ENCODE measurements at regions not wholly inside any gene's neighbourhood (a gene's known extent, or its start where the extent isn't known, plus 50 kb on each side); places are given as distances from the start of the nearest gene placed in this dataset.

- Histone ChIP-seq H3K36me3 (ENCODE audit: control insufficient read depth, insufficient read depth, low read length) (no peaks in the 10 kb centered on the region), H3K4me3 (ENCODE audit: low read depth, low read length) (no peak overlapping the region), H3K27me3 (ENCODE audit: control insufficient read depth, insufficient read depth, low read length) (no peaks in the 10 kb centered on the region), H3K9me3 (ENCODE audit: control insufficient read depth in 2 of 2, low read length in 2 of 2) (no peaks in the 10 kb centered on the region), H3K4me1 (ENCODE audit: control insufficient read depth, insufficient read depth, low read length, poor library complexity, severe bottlenecking) (peaks cover 45% of the 10 kb centered on the region), H3K27ac (ENCODE audit: insufficient read depth, low read length, poor library complexity, severe bottlenecking) (no peak overlapping the region)
- peaks cover 4% of the 10 kb centered on the region for H3K27me3 Mint-ChIP-seq
- H3K27ac Mint-ChIP-seq, result peak overlapping the region in 1 of 3 donors; percentile 31
- peaks cover 3% of the 10 kb centered on the region for H3K36me3 Mint-ChIP-seq
- no peaks in the 10 kb centered on the region for H3K9me3 Mint-ChIP-seq
- H3K4me1 Mint-ChIP-seq, result peaks cover 4 to 84% (median 35%) of the 10 kb centered on the region in 4 donors
- no peak for DNase-seq
- no peak for ATAC-seq (ENCODE audit: low read depth in 2 of 2)
- peak overlapping the region in 1 of 4 donors; percentile 25 for H3K4me3 Mint-ChIP-seq
Observed at GRCh38 chr12:123070267-123071081, 80.4 kb downstream of the PITPNM2 start.

DNA sequence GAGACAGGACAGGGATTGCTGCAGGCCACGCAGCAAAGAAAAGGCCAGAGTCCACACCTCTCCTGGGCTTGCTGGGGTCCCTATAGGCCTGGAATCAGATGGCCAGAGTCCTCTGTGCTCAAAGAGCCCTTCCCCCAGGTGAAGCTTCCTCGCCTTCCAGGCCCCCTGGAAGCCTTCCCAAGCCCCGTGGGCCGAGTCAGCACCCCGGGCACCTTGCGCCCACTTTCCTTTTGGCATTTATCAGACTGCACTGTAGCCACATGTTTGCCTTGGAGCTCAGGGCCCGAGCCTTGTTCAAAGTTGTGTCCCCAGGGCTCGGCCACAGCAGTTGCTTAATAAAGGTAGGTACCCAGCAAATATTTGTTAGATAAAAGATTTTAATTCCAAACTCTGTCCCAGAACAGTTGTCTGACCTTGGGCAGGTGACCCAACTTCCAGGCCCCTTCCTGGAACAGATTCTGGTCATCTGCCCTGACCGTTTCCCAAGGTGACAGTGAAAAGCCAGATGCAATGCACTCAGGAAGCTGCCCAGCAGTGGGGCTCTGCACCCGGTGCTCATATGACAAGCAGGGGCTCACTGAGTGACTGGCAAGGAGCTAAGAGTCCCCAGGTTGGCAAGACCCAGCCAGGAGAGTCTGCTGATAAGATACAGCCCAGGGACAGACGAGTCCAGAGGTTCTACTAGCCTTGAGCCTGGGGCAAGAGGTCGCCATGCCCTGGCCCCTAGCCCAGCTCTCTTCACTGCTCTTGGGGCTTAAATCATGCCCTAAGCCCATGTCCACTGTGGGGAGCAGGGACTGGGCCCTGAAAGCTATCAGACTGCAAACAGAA lies 81.2 kb downstream of the PITPNM2 start:
- Mint-ChIP-seq H3K9me3 (no peaks in the 10 kb centered on the region), H3K36me3 (peaks cover 4% of the 10 kb centered on the region), H3K4me1 (peaks cover 4 to 82% (median 32%) of the 10 kb centered on the region in 4 donors), H3K4me3 (peak overlapping the region in 1 of 4 donors; percentile 25), H3K27ac (peak overlapping the region in 2 of 3 donors; percentile 29 to 31), H3K27me3 (peaks cover 4% of the 10 kb centered on the region)
- H3K4me3 ChIP-seq (ENCODE audit: low read depth, low read length), result no peak overlapping the region
- no peaks in the 10 kb centered on the region for H3K27me3 ChIP-seq (ENCODE audit: control insufficient read depth, insufficient read depth, low read length)
- no peaks in the 10 kb centered on the region for H3K36me3 ChIP-seq (ENCODE audit: control insufficient read depth, insufficient read depth, low read length)
- DNase-seq (no peak), ATAC-seq (ENCODE audit: low read depth in 2 of 2) (no peak)
- H3K4me1 ChIP-seq (ENCODE audit: control insufficient read depth, insufficient read depth, low read length, poor library complexity, severe bottlenecking), result peaks cover 42% of the 10 kb centered on the region
- no peaks in the 10 kb centered on the region for H3K9me3 ChIP-seq (ENCODE audit: control insufficient read depth in 2 of 2, low read length in 2 of 2)
- no peak overlapping the region for H3K27ac ChIP-seq (ENCODE audit: insufficient read depth, low read length, poor library complexity, severe bottlenecking)

DNA sequence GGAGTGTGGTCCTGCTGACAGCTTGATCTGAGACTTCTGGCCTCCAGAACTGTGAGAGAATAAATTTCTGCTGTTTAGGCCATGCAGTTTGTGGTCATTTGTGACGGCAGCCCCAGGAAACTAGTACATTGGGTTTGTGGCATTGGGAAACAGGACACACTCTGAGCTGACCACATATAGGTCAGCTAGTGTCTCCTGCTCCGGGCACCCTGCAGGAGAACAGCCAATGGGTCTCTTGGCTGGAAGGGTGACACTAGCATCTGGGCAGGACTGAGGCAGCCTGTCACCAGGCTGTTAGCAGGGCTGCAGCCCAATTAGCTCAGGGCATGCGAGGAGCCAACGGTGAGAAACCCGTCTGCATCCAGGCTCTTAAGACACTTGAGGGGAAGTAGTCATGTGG lies 83.2 kb downstream of the PITPNM2 start:
- Histone ChIP-seq H3K36me3 (ENCODE audit: control insufficient read depth, insufficient read depth, low read length) (no peaks in the 10 kb centered on the region), H3K4me1 (ENCODE audit: control insufficient read depth, insufficient read depth, low read length, poor library complexity, severe bottlenecking) (peaks cover 23% of the 10 kb centered on the region), H3K9me3 (ENCODE audit: control insufficient read depth in 2 of 2, low read length in 2 of 2) (no peaks in the 10 kb centered on the region), H3K4me3 (ENCODE audit: low read depth, low read length) (no peak overlapping the region), H3K27ac (ENCODE audit: insufficient read depth, low read length, poor library complexity, severe bottlenecking) (no peak overlapping the region), H3K27me3 (ENCODE audit: control insufficient read depth, insufficient read depth, low read length) (no peaks in the 10 kb centered on the region)
- Mint-ChIP-seq H3K4me1 (peaks cover 9 to 80% (median 19%) of the 10 kb centered on the region in 4 donors), H3K27ac (peak overlapping the region in 1 of 3 donors; percentile 58), H3K9me3 (no peaks in the 10 kb centered on the region), H3K36me3 (peaks cover 4% of the 10 kb centered on the region), H3K27me3 (no peaks in the 10 kb centered on the region), H3K4me3 (no peak overlapping the region)
- ATAC-seq (ENCODE audit: low read depth in 2 of 2) (no peak), DNase-seq (no peak)

- Histone ChIP-seq H3K4me1 (ENCODE audit: control insufficient read depth, insufficient read depth, low read length, poor library complexity, severe bottlenecking) (peaks cover 26% of the 10 kb centered on the region), H3K27me3 (ENCODE audit: control insufficient read depth, insufficient read depth, low read length) (no peaks in the 10 kb centered on the region), H3K9me3 (ENCODE audit: control insufficient read depth in 2 of 2, low read length in 2 of 2) (no peaks in the 10 kb centered on the region), H3K36me3 (ENCODE audit: control insufficient read depth, insufficient read depth, low read length) (no peaks in the 10 kb centered on the region), H3K27ac (ENCODE audit: insufficient read depth, low read length, poor library complexity, severe bottlenecking) (no peak overlapping the region), H3K4me3 (ENCODE audit: low read depth, low read length) (no peak overlapping the region)
- peaks cover 12 to 82% (median 24%) of the 10 kb centered on the region in 4 donors for H3K4me1 Mint-ChIP-seq
- H3K4me3 Mint-ChIP-seq, result peak overlapping the region; percentile 16 to 76 (median 24)
- no peaks in the 10 kb centered on the region for H3K27me3 Mint-ChIP-seq
- ATAC-seq (ENCODE audit: low read depth in 2 of 2) (no peak), DNase-seq (no peak)
- H3K36me3 Mint-ChIP-seq, result peaks cover 4% of the 10 kb centered on the region
- no peaks in the 10 kb centered on the region for H3K9me3 Mint-ChIP-seq
- peak overlapping the region; percentile 38 to 90 (median 42) for H3K27ac Mint-ChIP-seq
Observed at GRCh38 chr12:123066384-123066710, 84.5 kb downstream of the PITPNM2 start.

- no peak overlapping the region for H3K4me3 ChIP-seq (ENCODE audit: low read depth, low read length)
- no peaks in the 10 kb centered on the region for H3K36me3 ChIP-seq (ENCODE audit: control insufficient read depth, insufficient read depth, low read length)
- H3K27ac Mint-ChIP-seq, result peak overlapping the region; percentile 56 to 92 (median 90)
- no peaks in the 10 kb centered on the region for H3K9me3 Mint-ChIP-seq
- no peaks in the 10 kb centered on the region for H3K9me3 ChIP-seq (ENCODE audit: control insufficient read depth in 2 of 2, low read length in 2 of 2)
- H3K4me1 ChIP-seq (ENCODE audit: control insufficient read depth, insufficient read depth, low read length, poor library complexity, severe bottlenecking), result peaks cover 26% of the 10 kb centered on the region
- ATAC-seq (ENCODE audit: low read depth in 2 of 2), result no peak
- peak overlapping the region; percentile 17 to 76 (median 24) for H3K4me3 Mint-ChIP-seq
- peaks cover 12 to 84% (median 26%) of the 10 kb centered on the region in 4 donors for H3K4me1 Mint-ChIP-seq
- no peak overlapping the region for H3K27ac ChIP-seq (ENCODE audit: insufficient read depth, low read length, poor library complexity, severe bottlenecking)
- H3K36me3 Mint-ChIP-seq, result peaks cover 4% of the 10 kb centered on the region
- no peaks in the 10 kb centered on the region for H3K27me3 ChIP-seq (ENCODE audit: control insufficient read depth, insufficient read depth, low read length)
- peak in 1 of 3 donors; percentile 36 for DNase-seq
- no peaks in the 10 kb centered on the region for H3K27me3 Mint-ChIP-seq
Observed at GRCh38 chr12:123065676-123066383, 85.1 kb downstream of the PITPNM2 start.

DNA sequence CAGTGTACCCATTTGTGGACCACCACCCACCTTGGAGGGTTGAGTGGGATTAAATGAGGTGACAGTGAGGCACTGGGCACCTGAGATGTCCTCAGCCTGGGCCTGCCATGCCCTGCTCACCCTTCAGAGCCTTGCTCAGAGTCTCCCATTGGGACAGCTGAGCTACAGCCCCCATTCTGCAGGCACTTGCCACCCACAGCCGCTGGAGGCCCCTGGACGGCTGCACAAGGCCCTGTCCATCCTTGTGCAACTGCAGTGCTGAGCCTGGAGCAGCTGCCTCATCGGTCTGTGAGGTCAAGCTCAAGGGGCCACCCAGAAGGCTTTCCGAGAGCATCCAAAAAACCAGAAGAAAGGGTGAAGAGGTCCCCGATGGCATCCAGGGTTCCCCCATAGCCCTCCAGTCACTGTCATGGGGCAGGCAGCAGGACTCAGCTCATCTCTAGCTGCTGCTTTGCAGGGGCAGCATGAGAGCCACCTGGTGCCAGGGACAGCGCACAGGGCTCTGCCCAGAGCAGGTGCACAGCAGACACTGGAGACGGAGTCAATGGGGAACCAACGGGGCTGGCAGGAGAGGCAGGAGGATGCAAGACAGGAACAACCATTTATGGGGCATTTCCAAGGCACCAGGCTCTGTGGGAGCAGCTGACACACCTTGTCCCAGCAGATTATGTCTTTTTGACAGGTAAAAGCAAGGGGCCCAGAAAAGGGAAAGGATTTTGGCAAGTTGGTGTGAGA lies 84.6 kb downstream of the ARL6IP4 start:
- Histone ChIP-seq H3K27me3 (ENCODE audit: control insufficient read depth, insufficient read depth, low read length) (no peaks in the 10 kb centered on the region), H3K4me3 (ENCODE audit: low read depth, low read length) (no peak overlapping the region), H3K9me3 (ENCODE audit: control insufficient read depth in 2 of 2, low read length in 2 of 2) (no peaks in the 10 kb centered on the region), H3K4me1 (ENCODE audit: control insufficient read depth, insufficient read depth, low read length, poor library complexity, severe bottlenecking) (peaks cover 23% of the 10 kb centered on the region), H3K36me3 (ENCODE audit: control insufficient read depth, insufficient read depth, low read length) (no peaks in the 10 kb centered on the region), H3K27ac (ENCODE audit: insufficient read depth, low read length, poor library complexity, severe bottlenecking) (no peak overlapping the region)
- ATAC-seq (ENCODE audit: low read depth in 2 of 2), result no peak
- no peaks in the 10 kb centered on the region for H3K9me3 Mint-ChIP-seq
- H3K4me3 Mint-ChIP-seq, result peak overlapping the region in 1 of 4 donors; percentile 56
- peaks cover 12 to 82% (median 31%) of the 10 kb centered on the region in 4 donors for H3K4me1 Mint-ChIP-seq
- H3K27me3 Mint-ChIP-seq, result no peaks in the 10 kb centered on the region
- no peak for DNase-seq
- H3K27ac Mint-ChIP-seq, result peak overlapping the region in 2 of 3 donors; percentile 90 to 92
- H3K36me3 Mint-ChIP-seq, result peaks cover 4% of the 10 kb centered on the region

DNA sequence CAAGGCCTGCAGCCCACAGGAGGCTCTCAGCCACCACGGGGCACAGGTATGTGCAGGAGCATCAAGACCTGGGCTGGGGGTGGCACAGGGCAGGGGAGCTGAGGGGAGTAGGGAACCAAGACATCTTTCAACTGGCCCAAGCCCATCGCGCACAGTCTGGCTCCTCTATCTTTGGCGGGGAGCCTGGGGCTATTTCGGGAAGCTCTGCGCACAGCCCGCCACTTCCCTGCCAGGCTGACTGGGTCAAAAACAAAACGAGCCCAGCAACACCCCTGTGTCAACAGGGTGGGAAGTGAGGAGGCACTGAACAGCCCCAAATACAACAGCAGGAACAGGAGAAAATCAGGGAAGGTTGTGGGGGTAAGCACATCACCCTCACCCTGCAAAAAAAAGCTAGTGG lies 83.9 kb downstream of the ARL6IP4 start:
- H3K4me3 Mint-ChIP-seq, result peak overlapping the region in 1 of 4 donors; percentile 56
- peak overlapping the region in 2 of 3 donors; percentile 42 to 47 for H3K27ac Mint-ChIP-seq

More for the DNA sequence above, 83.9 kb downstream of the ARL6IP4 start:
- no peak overlapping the region for H3K4me3 ChIP-seq (ENCODE audit: low read depth, low read length)
- H3K36me3 Mint-ChIP-seq, result peaks cover 7% of the 10 kb centered on the region
- no peaks in the 10 kb centered on the region for H3K9me3 Mint-ChIP-seq
- H3K4me1 ChIP-seq (ENCODE audit: control insufficient read depth, insufficient read depth, low read length, poor library complexity, severe bottlenecking), result peaks cover 23% of the 10 kb centered on the region
- ATAC-seq (ENCODE audit: low read depth in 2 of 2), result no peak
- no peak overlapping the region for H3K27ac ChIP-seq (ENCODE audit: insufficient read depth, low read length, poor library complexity, severe bottlenecking)
- H3K9me3 ChIP-seq (ENCODE audit: control insufficient read depth in 2 of 2, low read length in 2 of 2), result no peaks in the 10 kb centered on the region
- no peak for DNase-seq
- peaks cover 17 to 80% (median 32%) of the 10 kb centered on the region in 4 donors for H3K4me1 Mint-ChIP-seq
- no peaks in the 10 kb centered on the region for H3K27me3 ChIP-seq (ENCODE audit: control insufficient read depth, insufficient read depth, low read length)
- H3K36me3 ChIP-seq (ENCODE audit: control insufficient read depth, insufficient read depth, low read length), result no peaks in the 10 kb centered on the region
- no peaks in the 10 kb centered on the region for H3K27me3 Mint-ChIP-seq
